Esophagus squamous epithelium (tissue), 5 donors: ENCODE measurements at regions not wholly inside any gene's neighbourhood (a gene's known extent, or its start where the extent isn't known, plus 50 kb on each side); places are given as distances from the start of the nearest gene placed in this dataset.

Experiments
- DNase-seq: peaks from one replicate; lab custom pipeline; 2025; lab: John Stamatoyannopoulos, UW
- H3K27ac ChIP-seq, 4 donors: fragments of 200-600 bp; sonication (generic); one replicate each; pipeline ENCODE4 v1.5.1; 2016 to 2019; ENCODE audit warnings: mild to moderate bottlenecking in 1 of 4
- H3K27me3 ChIP-seq, 4 donors: fragments of 200-600 bp; sonication (generic); 1 replicate in 3 of 4; 2 replicates in 1 of 4; pipeline versions ENCODE4 v1.5.1 to v1.6.0; 2017 to 2021; ENCODE audit warnings: antibody characterized with exemption in 1 of 4
- H3K36me3 ChIP-seq, 3 donors: fragments of 200-600 bp; sonication (generic); one replicate each; pipeline ENCODE4 v1.5.1; 2016 to 2019
- H3K4me1 ChIP-seq, 3 donors: fragments of 200-600 bp; sonication (generic); one replicate each; pipeline ENCODE4 v1.5.1; 2017 to 2019
- H3K4me3 ChIP-seq, 4 donors: fragments of 200-600 bp; sonication (generic); 1 replicate in 3 of 4; 2 replicates in 1 of 4; pipeline ENCODE4 v1.5.1; 2016 to 2019; ENCODE audit warnings: mild to moderate bottlenecking in 2 of 4, moderate library complexity in 1 of 4
- H3K9me3 ChIP-seq, 3 donors: fragments of 200-600 bp; sonication (generic); one replicate each; pipeline ENCODE4 v1.5.1; 2016 to 2019
- POLR2A ChIP-seq, 4 donors: fragments of 450-650 bp; IDR thresholded peaks; one replicate each; pipeline ENCODE4 v1.6.1; 2017; ENCODE audit warnings: antibody characterized with exemption in 4 of 4, mild to moderate bottlenecking in 4 of 4, moderate library complexity in 3 of 4
- WGBS, 2 donors: methylation state at CpG; one replicate each; pipeline ENCODE4 v1.1.5; 2018; 5-methylcytosine and 5-hydroxymethylcytosine counted together
- intact Hi-C: fragments of 100-400 bp; cut with DNase I; formaldehyde crosslinking; loops from one replicate; pipeline ENCODE4 v1.15.0; 2022
- TF ChIP-seq, protein P1 (sequence below), 6 experiments: fragments of 450-650 bp in 4 of 6; fragments of 200-600 bp in 2 of 6; sonication (generic) in 2 of 6; IDR thresholded peaks; one replicate each; pipeline ENCODE4 v1.5.1; 2016 to 2019; ENCODE audit warnings: antibody characterized with exemption in 6 of 6, mild to moderate bottlenecking in 4 of 6, moderate library complexity in 4 of 6
- donor health status: DM: yes; HTN: yes; CAD: no.

- H3K9me3 ChIP-seq = peaks cover 0 to 13% (median 0%) of the 10 kb centered on the region in 3 donors
- 71 to 80% methylated on average over 6 of the region's 6 CpGs for WGBS, 2 donors
- no peak overlapping the region for H3K4me3 ChIP-seq
- intact Hi-C loops = no loop called here
- H3K4me1 ChIP-seq = no peaks in the 10 kb centered on the region
- no peak for TF ChIP-seq POLR2A (IDR thresholded peaks at IDR 0.05)
- TF ChIP-seq, protein P1, sequence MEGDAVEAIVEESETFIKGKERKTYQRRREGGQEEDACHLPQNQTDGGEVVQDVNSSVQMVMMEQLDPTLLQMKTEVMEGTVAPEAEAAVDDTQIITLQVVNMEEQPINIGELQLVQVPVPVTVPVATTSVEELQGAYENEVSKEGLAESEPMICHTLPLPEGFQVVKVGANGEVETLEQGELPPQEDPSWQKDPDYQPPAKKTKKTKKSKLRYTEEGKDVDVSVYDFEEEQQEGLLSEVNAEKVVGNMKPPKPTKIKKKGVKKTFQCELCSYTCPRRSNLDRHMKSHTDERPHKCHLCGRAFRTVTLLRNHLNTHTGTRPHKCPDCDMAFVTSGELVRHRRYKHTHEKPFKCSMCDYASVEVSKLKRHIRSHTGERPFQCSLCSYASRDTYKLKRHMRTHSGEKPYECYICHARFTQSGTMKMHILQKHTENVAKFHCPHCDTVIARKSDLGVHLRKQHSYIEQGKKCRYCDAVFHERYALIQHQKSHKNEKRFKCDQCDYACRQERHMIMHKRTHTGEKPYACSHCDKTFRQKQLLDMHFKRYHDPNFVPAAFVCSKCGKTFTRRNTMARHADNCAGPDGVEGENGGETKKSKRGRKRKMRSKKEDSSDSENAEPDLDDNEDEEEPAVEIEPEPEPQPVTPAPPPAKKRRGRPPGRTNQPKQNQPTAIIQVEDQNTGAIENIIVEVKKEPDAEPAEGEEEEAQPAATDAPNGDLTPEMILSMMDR (IDR thresholded peaks at IDR 0.05) = no peak
- no peaks in the 10 kb centered on the region for H3K36me3 ChIP-seq
- H3K27ac ChIP-seq = no peak overlapping the region
- DNase-seq = no peak
- no peaks in the 10 kb centered on the region for H3K27me3 ChIP-seq
Observed at GRCh38 chr18:72207280-72207679, 336.9 kb downstream of the CBLN2 start.

DNA sequence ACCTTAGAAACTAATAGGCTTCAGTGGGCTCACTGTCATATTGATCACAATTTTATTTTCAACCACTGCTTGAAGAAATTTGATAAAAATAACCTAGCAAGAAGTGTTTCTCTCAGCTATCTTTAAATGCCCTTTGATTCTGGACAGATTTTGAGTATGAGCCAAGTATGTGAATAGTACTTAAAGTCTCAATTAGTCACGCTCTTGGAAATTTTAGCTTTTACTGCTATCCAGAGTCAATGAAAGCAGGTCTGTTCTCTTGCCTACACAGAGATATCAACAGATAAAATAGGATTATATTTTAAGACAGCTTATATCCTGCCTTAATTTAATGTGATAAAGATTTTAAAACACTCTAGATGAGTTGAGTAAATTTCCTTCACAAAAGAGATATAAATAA lies 337.3 kb downstream of the CBLN2 start:
- no peaks in the 10 kb centered on the region for H3K4me1 ChIP-seq
- WGBS, 2 donors = 48 to 70% methylated on average over 1 of the region's 1 CpG
- H3K4me3 ChIP-seq = no peak overlapping the region
- H3K27ac ChIP-seq = no peak overlapping the region
- DNase-seq = no peak
- peaks cover 0 to 13% (median 0%) of the 10 kb centered on the region in 3 donors for H3K9me3 ChIP-seq
- TF ChIP-seq POLR2A (IDR thresholded peaks at IDR 0.05) = no peak
- TF ChIP-seq, protein P1 (IDR thresholded peaks at IDR 0.05) = no peak
- no peaks in the 10 kb centered on the region for H3K27me3 ChIP-seq
- H3K36me3 ChIP-seq = no peaks in the 10 kb centered on the region
- intact Hi-C loops = no loop called here

- no peak for DNase-seq
- no peaks in the 10 kb centered on the region for H3K9me3 ChIP-seq
- intact Hi-C loops = no loop called here
- TF ChIP-seq POLR2A (IDR thresholded peaks at IDR 0.05) = no peak
- TF ChIP-seq, protein P1 (IDR thresholded peaks at IDR 0.05) = no peak
- no peaks in the 10 kb centered on the region for H3K36me3 ChIP-seq
- H3K4me1 ChIP-seq = no peaks in the 10 kb centered on the region
- no peak overlapping the region for H3K27ac ChIP-seq
- H3K27me3 ChIP-seq = no peaks in the 10 kb centered on the region
- no peak overlapping the region for H3K4me3 ChIP-seq
Observed at GRCh38 chr18:72201032-72201431, 343.1 kb downstream of the CBLN2 start.

DNA sequence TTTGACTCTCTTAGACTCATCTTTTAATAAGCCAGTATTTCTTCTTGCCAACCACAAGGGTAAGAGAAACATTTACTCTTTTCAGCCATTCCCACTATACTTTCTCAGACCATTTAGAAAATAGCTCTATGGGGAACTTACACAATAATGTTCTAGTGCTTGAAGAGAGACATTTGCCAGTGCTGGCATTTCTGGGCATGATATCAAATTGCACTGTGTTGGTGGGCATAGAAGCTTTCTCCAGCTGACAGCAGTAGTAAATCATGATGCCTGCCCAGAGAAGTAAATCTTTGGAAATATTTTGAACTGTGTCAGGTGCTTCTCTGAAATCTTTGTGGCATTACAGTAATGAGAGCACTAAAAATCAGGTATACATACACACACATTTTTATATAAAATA lies 346.6 kb downstream of the CBLN2 start:
- TF ChIP-seq, protein P1 (IDR thresholded peaks at IDR 0.05) = no peak
- no peak for TF ChIP-seq POLR2A (IDR thresholded peaks at IDR 0.05)
- Histone ChIP-seq H3K27ac (no peak overlapping the region), H3K36me3 (no peaks in the 10 kb centered on the region), H3K9me3 (no peaks in the 10 kb centered on the region), H3K4me1 (no peaks in the 10 kb centered on the region), H3K27me3 (no peaks in the 10 kb centered on the region), H3K4me3 (no peak overlapping the region)
- DNase-seq = no peak
- intact Hi-C loops = no loop called here

- no peaks in the 10 kb centered on the region for H3K36me3 ChIP-seq
- no peak overlapping the region for H3K27ac ChIP-seq
- no peaks in the 10 kb centered on the region for H3K9me3 ChIP-seq
- intact Hi-C loops = no loop called here
- DNase-seq = no peak
- no peaks in the 10 kb centered on the region for H3K27me3 ChIP-seq
- no peaks in the 10 kb centered on the region for H3K4me1 ChIP-seq
- no peak overlapping the region for H3K4me3 ChIP-seq
- no peak for TF ChIP-seq POLR2A (IDR thresholded peaks at IDR 0.05)
- TF ChIP-seq, protein P1 (IDR thresholded peaks at IDR 0.05) = no peak
- WGBS, 2 donors = 70 to 81% methylated on average over 6 of the region's 6 CpGs
Observed at GRCh38 chr18:72194072-72194471, 350.1 kb downstream of the CBLN2 start.
